Colon (tissue), 2 donors: ENCODE measurements at regions not wholly inside any gene's neighbourhood (a gene's known extent, or its start where the extent isn't known, plus 50 kb on each side); places are given as distances from the start of the nearest gene placed in this dataset.

ENCODE experiments used
- FAIRE-seq: peaks from 2 replicates; lab custom pipeline; 2012; peaks lifted over from hg19 to GRCh38; lab: Jason Lieb, UNC
- donor health status: control.
- donor health status: control.

DNA sequence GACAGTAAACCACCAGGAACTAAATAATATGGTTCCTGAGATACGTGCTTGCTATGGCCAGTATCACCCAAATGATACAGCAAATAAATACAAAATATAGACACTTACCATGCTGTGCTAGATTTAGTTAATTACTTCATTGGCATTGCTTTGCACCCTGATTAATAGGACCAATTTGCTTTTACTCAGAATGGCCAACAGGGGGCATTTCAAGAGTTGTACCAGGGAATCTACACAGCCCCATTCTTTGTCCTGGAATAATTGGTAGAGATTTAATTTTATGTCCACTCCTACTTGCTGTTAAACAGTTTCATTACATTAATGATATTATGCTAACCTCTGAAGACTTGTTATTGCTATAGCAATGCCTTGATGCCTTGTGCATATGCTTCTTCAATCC is 280.8 kb downstream of the RERGL start:
- FAIRE-seq, result no peak

DNA sequence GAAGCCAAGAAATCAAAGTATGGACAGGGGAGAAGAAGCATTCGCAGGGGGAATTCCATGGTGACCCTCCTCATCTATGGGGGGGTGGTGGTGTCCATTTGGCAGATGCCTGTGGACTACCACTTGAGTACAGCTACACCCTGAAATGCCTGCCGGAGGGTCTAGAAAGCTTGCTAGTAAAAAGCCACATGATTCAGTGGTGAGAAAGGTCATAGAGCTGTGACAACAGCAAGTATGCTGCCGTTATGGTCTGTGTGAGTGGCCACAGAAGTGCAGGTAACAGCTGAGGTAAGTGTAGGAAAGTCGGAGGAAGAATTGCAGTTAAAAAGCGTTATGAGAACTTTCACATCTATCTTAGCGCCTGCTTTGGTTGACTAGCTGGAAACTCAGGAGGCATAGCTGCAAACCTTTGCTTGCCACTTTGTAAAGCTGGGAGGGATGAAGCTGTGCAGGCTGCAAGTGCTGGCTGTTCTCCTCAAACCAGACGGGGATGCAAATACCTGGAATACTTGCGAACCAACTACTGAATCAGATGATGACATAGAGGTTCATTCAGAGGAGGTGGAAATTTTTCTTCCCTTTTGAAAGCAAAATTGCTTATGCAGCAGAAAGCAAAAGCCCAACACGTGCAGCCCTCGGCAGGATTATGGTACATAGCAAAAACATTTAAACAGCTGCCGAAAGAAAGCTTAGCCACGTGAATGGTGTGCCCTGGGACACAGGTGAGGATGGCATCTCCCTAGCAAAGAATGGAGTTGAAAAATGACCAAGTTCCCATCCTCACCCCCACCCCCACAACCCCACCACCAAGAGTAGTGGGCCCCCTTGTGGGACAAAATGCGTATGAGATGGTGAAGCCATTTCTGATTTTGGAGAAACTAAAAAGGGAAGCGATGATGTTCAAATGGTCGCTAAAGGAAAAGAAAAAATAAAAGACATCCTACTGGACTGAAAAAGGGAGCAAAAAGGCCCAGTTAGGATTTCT is 287.0 kb downstream of the RERGL start:
- no peak for FAIRE-seq

DNA sequence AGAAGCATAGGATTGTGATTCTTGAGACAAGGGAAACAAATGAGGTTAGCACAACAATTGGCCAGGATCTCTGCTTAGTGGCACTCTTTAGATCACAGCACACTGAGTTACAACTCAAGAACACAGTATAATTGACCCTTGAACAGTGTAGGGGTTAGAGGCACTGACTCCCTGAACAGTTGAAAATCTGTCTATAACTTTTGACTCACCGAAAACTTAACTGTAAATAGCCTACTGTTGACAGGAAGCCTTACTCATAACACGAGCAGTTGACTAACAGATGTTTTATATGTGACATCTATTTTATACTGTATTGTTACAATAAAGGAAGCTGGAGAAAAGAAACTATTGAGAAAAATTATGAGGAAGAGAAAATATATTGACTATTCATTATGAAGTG is 296.1 kb downstream of the RERGL start:
- FAIRE-seq, result no peak

DNA sequence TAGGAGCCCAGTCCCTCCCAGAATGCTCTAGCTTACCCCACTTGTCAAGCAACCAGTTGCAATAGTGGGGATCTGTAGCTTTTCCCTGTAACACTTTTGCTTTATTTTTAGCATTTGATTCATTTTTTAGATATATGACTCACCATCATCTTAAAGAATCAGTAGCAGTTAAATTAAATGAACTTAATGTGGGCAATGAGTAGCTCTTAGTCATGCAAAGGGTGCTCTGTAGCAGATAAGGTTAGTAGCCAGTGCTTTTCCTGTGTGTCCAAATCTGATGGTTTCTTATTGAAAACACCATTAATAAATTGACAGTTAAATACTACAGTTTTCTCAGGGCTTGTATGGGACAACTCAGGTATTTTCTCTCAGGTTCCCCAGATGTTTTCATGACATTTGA is 311.8 kb downstream of the RERGL start:
- no peak for FAIRE-seq

DNA sequence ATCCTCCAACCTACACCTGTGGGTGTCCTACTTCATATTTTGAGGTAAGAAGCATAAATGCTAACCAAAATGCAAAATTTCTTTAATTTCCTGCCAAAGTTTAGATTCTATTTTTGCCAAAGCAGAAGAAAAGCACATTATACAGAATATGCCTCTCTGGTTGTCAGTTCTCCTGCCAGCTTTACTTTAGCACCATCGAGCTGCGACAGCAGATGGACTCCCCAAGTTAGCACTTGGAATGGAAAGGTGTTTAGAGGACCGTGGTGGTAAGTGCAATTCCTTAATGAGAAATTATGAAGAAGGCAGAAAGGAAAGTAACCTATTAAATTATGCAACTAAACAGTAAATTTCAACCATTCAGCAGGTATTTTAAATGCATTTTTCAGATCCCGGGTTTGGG is 326.6 kb downstream of the RERGL start:
- no peak for FAIRE-seq

DNA sequence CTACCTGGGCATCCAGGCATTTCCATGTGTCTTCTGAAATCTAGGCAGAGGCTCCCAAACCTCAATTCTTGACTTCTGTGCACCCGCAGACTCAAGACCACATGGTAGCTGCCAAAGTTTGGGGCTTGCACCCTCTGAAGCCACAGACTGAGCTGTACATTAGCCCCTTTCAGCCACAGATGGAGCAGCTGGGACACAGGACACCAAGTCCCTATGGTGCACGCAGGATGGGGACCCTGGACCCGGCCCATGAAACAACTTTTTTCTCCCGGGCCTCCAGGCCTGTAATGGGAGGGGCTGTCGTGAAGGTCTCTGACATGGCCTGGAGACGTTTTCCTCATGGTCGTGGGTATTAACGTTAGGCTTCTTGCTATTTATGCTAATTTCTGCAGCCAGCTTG is 330.0 kb downstream of the RERGL start:
- no peak for FAIRE-seq
